Liver (tissue), 8 donors: ENCODE measurements at regions not wholly inside any gene's neighbourhood (a gene's known extent, or its start where the extent isn't known, plus 50 kb on each side); places are given as distances from the start of the nearest gene placed in this dataset.

Source experiments
- DNase-seq: peaks from one replicate; pipeline ENCODE4 v3.0.0-alpha.2; 2017; ENCODE audit warnings: low spot score
- H3K27ac ChIP-seq, 2 donors: one replicate each; pipeline ENCODE4 v1.7.0; 2013; ENCODE audit warnings: inconsistent platforms in 2 of 2, low read length in 2 of 2, control low read depth in 1 of 2, low read depth in 1 of 2, mild to moderate bottlenecking in 1 of 2
- H3K27me3 ChIP-seq, 4 donors: one replicate each; pipeline versions ENCODE4 v1.6.1 to v1.7.0; 2013; ENCODE audit warnings: low read length in 3 of 4, inconsistent platforms in 1 of 4, mild to moderate bottlenecking in 1 of 4, moderate library complexity in 1 of 4; ENCODE audit not compliant: control insufficient read depth in 4 of 4, insufficient read depth in 4 of 4
- H3K36me3 ChIP-seq, 4 donors: one replicate each; pipeline versions ENCODE4 v1.6.1 to v1.7.0; 2013; ENCODE audit warnings: low read length in 3 of 4, mild to moderate bottlenecking in 3 of 4, low read depth in 1 of 4, moderate library complexity in 1 of 4; ENCODE audit not compliant: control insufficient read depth in 4 of 4, insufficient read depth in 3 of 4
- H3K4me1 ChIP-seq, 4 donors: one replicate each; pipeline versions ENCODE4 v1.6.1 to v1.7.0; 2013; ENCODE audit warnings: low read length in 3 of 4, mild to moderate bottlenecking in 3 of 4, moderate library complexity in 1 of 4; ENCODE audit not compliant: control insufficient read depth in 4 of 4, insufficient read depth in 4 of 4
- H3K4me3 ChIP-seq, 3 donors: one replicate each; pipeline versions ENCODE4 v1.6.1 to v1.7.0; 2013; ENCODE audit warnings: low read length in 3 of 3, control low read depth in 1 of 3, low read depth in 1 of 3, mild to moderate bottlenecking in 1 of 3
- H3K9ac ChIP-seq, 2 donors: one replicate each; pipeline ENCODE4 v1.7.0; 2013; ENCODE audit warnings: low read length in 2 of 2, mild to moderate bottlenecking in 2 of 2, moderate library complexity in 2 of 2, control low read depth in 1 of 2, low read depth in 1 of 2
- H3K9me3 ChIP-seq, 4 donors: one replicate each; pipeline versions ENCODE4 v1.6.1 to v1.7.0; 2013; ENCODE audit warnings: low read length in 3 of 4; ENCODE audit not compliant: control insufficient read depth in 4 of 4
- CTCF ChIP-seq: fragments of 150-350 bp; IDR thresholded peaks from 2 replicates; pipeline ENCODE4 v1.5.1; 2017; ENCODE audit warnings: improper control_type of control experiment, low read depth, low read length; ENCODE audit not compliant: missing input control
- EGR1 ChIP-seq, 2 donors: IDR thresholded peaks; 2 replicates each; pipeline ENCODE4 v1.6.1; 2016 to 2018; ENCODE audit warnings: antibody characterized with exemption in 2 of 2, low read depth in 2 of 2
- FOXA1 ChIP-seq: IDR thresholded peaks from 2 replicates; pipeline ENCODE4 v1.6.1; 2016; ENCODE audit warnings: antibody characterized with exemption
- FOXA2 ChIP-seq: IDR thresholded peaks from 2 replicates; pipeline ENCODE4 v1.6.1; 2016; ENCODE audit warnings: antibody characterized with exemption
- GABPA ChIP-seq, 2 donors: IDR thresholded peaks in 1 of 2; conservative IDR thresholded peaks in 1 of 2; 2 replicates each; pipeline ENCODE4 v1.6.1; 2016; ENCODE audit warnings: antibody characterized with exemption in 2 of 2, mild to moderate bottlenecking in 1 of 2, moderate library complexity in 1 of 2
- HNF4A ChIP-seq, 2 donors: conservative IDR thresholded peaks; 2 replicates each; pipeline ENCODE4 v1.6.1; 2016; ENCODE audit warnings: antibody characterized with exemption in 2 of 2, mild to moderate bottlenecking in 2 of 2
- HNF4G ChIP-seq: IDR thresholded peaks from 2 replicates; pipeline ENCODE4 v1.6.1; 2016; ENCODE audit warnings: antibody characterized with exemption
- JUND ChIP-seq, 2 donors: IDR thresholded peaks; 2 replicates each; pipeline ENCODE4 v1.6.1; 2016; ENCODE audit warnings: antibody characterized with exemption in 2 of 2
- MAX ChIP-seq: IDR thresholded peaks from 2 replicates; pipeline ENCODE4 v1.6.1; 2016; ENCODE audit warnings: antibody characterized with exemption
- NR2F2 ChIP-seq: IDR thresholded peaks from 2 replicates; pipeline ENCODE4 v1.6.1; 2016; ENCODE audit warnings: antibody characterized with exemption
- RAD21 ChIP-seq, 2 donors: IDR thresholded peaks; 2 replicates each; pipeline ENCODE4 v1.6.1; 2016; ENCODE audit warnings: antibody characterized with exemption in 2 of 2, mild to moderate bottlenecking in 2 of 2
- RXRA ChIP-seq, 2 donors: IDR thresholded peaks; 2 replicates each; pipeline ENCODE4 v1.6.1; 2017 to 2018; ENCODE audit warnings: antibody characterized with exemption in 2 of 2, mild to moderate bottlenecking in 1 of 2
- SP1 ChIP-seq: IDR thresholded peaks from 2 replicates; pipeline ENCODE4 v1.6.1; 2018; ENCODE audit warnings: antibody characterized with exemption, mild to moderate bottlenecking
- TAF1 ChIP-seq: conservative IDR thresholded peaks from 2 replicates; pipeline ENCODE4 v1.6.1; 2016; ENCODE audit warnings: antibody characterized with exemption, mild to moderate bottlenecking
- YY1 ChIP-seq: IDR thresholded peaks from 2 replicates; pipeline ENCODE4 v1.6.1; 2016; ENCODE audit warnings: antibody characterized with exemption, mild to moderate bottlenecking
- ZBTB33 ChIP-seq: IDR thresholded peaks from 2 replicates; pipeline ENCODE4 v1.6.1; 2016; ENCODE audit warnings: antibody characterized with exemption
- WGBS: extraction: QIAGEN DNeasy Blood & Tissue Kit; methylation state at CpG from one replicate; pipeline ENCODE4 v1.1.7; 2013; 5-methylcytosine and 5-hydroxymethylcytosine counted together
- TF ChIP-seq, protein P1 (sequence below): IDR thresholded peaks from 2 replicates; pipeline ENCODE4 v1.6.1; 2016; ENCODE audit warnings: antibody characterized with exemption
- TF ChIP-seq, protein P2 (sequence below): IDR thresholded peaks from 2 replicates; pipeline ENCODE4 v1.6.1; 2016; ENCODE audit warnings: antibody characterized with exemption, mild to moderate bottlenecking
- donor health status: healthy.
- donor health status: healthy.
- donor health status: healthy.
- donor health status: healthy.
- donor health status: healthy.

DNA sequence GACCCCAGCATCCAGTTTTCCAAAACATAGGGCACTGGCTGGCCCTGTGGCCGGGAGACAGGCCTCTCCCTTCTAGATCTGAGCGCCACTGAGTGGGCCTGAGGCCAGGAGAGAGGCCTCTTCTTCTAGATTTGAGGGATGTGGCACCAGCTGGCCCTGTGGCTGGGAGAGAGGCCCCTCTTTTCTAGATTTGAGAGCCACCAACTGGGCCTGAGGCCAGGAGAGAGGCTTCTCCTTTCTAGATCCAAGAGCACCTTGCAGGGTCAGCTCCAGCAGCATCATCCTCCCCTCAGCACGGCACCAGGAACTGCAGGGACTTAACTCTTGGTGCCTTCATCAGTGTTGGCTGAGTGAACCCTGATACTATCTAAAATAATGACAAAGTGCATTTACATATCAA lies 114.3 kb upstream of the ALKAL2 start (continued):
- TF ChIP-seq CTCF (no peak), SP1 (no peak), TAF1 (no peak), MAX (no peak), NR2F2 (no peak), RXRA (IDR thresholded peaks at IDR 0.05) (no peak), JUND (IDR thresholded peaks at IDR 0.05) (no peak), YY1 (no peak), FOXA1 (no peak)

- no peaks in the 10 kb centered on the region for H3K27me3 ChIP-seq
- no peak overlapping the region for H3K4me3 ChIP-seq
- 83% methylated on average over 14 of the region's 14 CpGs for WGBS
- no peak for DNase-seq
- no peak overlapping the region for H3K9ac ChIP-seq
- TF ChIP-seq YY1 (no peak), SP1 (no peak), JUND (IDR thresholded peaks at IDR 0.05) (no peak), RXRA (IDR thresholded peaks at IDR 0.05) (no peak), MAX (no peak), EGR1 (IDR thresholded peaks at IDR 0.05; ENCODE audit: low read depth in 2 of 2) (no peak), NR2F2 (no peak), HNF4G (no peak), CTCF (no peak), FOXA1 (no peak), FOXA2 (no peak), TAF1 (no peak), ZBTB33 (no peak), GABPA (IDR thresholded peaks at IDR 0.05 in 1 of 2, conservative IDR thresholded peaks at IDR 0.05 in 1 of 2) (no peak), RAD21 (IDR thresholded peaks at IDR 0.05) (no peak), HNF4A (conservative IDR thresholded peaks at IDR 0.05) (no peak)
- TF ChIP-seq, protein P1, sequence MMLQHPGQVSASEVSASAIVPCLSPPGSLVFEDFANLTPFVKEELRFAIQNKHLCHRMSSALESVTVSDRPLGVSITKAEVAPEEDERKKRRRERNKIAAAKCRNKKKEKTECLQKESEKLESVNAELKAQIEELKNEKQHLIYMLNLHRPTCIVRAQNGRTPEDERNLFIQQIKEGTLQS: no peak
- TF ChIP-seq, protein P2, sequence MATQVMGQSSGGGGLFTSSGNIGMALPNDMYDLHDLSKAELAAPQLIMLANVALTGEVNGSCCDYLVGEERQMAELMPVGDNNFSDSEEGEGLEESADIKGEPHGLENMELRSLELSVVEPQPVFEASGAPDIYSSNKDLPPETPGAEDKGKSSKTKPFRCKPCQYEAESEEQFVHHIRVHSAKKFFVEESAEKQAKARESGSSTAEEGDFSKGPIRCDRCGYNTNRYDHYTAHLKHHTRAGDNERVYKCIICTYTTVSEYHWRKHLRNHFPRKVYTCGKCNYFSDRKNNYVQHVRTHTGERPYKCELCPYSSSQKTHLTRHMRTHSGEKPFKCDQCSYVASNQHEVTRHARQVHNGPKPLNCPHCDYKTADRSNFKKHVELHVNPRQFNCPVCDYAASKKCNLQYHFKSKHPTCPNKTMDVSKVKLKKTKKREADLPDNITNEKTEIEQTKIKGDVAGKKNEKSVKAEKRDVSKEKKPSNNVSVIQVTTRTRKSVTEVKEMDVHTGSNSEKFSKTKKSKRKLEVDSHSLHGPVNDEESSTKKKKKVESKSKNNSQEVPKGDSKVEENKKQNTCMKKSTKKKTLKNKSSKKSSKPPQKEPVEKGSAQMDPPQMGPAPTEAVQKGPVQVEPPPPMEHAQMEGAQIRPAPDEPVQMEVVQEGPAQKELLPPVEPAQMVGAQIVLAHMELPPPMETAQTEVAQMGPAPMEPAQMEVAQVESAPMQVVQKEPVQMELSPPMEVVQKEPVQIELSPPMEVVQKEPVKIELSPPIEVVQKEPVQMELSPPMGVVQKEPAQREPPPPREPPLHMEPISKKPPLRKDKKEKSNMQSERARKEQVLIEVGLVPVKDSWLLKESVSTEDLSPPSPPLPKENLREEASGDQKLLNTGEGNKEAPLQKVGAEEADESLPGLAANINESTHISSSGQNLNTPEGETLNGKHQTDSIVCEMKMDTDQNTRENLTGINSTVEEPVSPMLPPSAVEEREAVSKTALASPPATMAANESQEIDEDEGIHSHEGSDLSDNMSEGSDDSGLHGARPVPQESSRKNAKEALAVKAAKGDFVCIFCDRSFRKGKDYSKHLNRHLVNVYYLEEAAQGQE: no peak
- no peaks in the 10 kb centered on the region for H3K4me1 ChIP-seq
- no peaks in the 10 kb centered on the region for H3K9me3 ChIP-seq
- H3K27ac ChIP-seq: no peak overlapping the region
- no peaks in the 10 kb centered on the region for H3K36me3 ChIP-seq
Measured at GRCh38 chr2:401019-401679, 113.3 kb upstream of the ALKAL2 start.
